NCI-H2196 treated with DMSO at 0.1 percent for 48 hours (cell line): ENCODE measurements at regions not wholly inside any gene's neighbourhood (a gene's known extent, or its start where the extent isn't known, plus 50 kb on each side); places are given as distances from the start of the nearest gene placed in this dataset.
"Not testable (repeated sequence)": the region's sequence is repeated elsewhere in the genome, so short reads cannot be mapped to it uniquely, and the experiment has no call there.

ENCODE experiments used
- DNase-seq: peaks from one replicate; lab custom pipeline; 2025; ENCODE audit not compliant: unreplicated experiment; lab: John Stamatoyannopoulos, UW

DNA sequence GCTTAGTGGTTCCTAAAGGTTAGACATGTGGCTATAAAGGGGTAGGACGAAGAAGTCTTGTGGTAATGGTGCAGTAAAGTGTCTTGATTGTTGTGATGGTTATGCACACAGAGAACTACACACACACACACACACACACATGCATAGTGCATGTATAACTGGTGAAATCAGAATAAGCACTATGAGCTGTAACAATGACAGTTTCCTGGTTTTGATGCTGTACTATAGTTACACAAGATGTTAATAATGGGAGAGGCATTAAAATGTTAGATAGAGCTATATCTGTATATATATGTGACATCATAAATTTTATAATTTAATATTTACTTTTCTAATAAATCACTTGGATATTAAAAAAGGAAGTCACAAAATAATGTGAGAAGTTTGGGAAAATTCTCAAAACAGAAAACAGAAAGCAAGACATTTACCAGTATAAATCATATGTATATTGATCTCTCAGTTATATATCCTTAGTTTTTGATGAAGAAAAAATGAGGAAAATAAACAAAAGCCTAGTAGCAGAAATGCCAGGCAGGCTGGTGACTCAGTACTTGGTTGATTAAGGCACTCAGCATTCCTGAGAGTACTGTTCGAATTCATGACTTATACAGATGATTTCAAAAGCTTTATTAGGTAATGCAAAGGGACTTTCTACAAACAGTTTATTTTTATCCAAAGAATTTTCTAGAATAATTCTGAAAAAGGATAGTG is 350.5 kb upstream of the DAB2 start:
- DNase-seq = no peak

DNA sequence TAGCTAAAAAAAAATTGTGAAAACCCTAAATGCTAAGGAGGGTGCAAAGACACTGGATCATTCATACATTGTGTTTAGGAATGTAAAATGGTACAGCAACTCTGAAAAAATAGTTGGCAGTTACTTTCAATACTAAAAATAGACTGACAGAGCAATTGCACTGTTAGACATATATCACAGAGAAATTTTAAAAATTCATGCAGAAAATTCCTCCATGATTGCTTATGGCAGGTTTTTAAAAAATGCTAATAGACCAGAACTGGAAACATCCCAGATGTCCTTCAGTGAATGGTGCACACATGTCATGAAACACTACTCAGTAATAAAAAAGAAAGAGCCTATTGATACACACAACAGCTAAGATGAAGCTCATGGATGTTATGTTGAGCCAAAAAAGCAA is 349.8 kb upstream of the DAB2 start:
- no peak for DNase-seq

DNA sequence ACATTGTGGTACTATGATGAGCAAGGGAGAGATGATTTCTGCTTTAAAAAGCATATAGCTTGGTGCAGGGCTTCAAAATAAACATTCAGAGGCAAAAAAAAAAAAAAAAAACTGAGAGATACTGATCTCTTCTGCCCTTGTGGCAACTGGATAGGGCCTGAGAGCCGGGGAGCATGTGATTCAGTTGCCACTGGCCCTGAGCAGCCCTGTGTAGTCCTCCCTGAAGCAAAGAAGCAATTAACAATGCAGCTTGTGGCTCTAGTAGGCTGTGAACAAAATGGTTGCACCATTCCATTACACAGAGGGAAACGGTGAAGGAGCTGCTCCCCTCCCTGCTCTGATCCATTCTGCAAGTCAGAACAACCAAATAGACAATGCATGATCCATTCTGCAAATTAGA is 347.5 kb upstream of the DAB2 start:
- DNase-seq = no peak

DNA sequence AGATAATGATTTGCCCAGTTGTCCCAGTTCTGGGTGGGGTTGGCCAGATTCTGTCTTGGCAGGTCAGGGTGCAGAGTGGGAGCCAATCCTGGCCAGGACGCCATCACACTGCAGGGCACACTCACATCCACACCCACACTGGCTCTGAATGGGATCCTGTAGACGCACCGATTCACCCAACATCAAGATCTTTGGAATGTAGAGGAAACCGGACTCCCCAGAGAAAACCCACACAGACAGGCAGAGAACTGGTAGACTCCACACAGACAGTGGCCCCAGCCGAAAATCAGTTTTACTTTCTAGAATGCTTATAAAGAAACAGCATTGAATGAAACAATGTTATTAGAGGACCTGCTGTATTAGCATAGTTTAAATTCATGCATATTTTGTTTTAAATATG is 343.1 kb upstream of the DAB2 start:
- DNase-seq = no peak

DNA sequence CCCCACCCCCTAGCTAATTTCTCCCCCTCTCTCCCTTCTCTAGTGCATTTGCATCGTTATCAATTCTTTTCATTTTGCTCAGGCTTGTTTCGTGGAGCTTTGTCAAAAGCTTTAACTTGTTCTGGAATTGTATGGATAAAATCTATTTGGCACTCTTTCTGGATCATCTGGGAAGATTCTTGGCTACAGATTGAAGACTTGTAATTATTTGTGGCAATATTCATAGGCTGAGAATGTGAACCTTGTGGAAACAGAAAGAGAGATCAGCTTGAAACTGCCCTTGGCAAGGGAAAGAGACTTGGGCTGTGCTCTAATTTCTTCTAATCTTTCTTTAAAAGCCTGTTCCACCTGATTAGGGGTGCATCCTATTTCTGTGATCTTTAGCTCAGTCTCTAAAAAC is 340.6 kb upstream of the DAB2 start:
- DNase-seq = no peak

DNA sequence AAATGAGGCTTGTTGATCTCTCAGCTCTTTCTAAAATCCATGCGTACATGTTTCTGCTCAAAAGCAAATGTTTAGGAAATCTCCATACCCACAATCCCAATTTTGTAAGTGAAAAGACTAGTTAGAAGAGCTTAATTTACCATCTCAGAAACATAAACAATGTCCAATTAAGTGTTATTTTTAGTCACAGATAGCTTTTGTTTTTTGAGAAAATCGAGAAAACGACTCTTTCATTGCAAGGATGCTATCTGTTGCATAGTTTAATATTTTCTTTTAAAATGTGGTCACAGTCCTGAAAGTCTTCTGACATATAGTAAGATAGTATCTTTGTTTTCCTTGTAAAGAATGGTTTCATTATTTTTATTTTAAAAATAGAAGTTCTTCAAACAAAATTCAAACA is 338.0 kb upstream of the DAB2 start:
- DNase-seq = no peak

DNA sequence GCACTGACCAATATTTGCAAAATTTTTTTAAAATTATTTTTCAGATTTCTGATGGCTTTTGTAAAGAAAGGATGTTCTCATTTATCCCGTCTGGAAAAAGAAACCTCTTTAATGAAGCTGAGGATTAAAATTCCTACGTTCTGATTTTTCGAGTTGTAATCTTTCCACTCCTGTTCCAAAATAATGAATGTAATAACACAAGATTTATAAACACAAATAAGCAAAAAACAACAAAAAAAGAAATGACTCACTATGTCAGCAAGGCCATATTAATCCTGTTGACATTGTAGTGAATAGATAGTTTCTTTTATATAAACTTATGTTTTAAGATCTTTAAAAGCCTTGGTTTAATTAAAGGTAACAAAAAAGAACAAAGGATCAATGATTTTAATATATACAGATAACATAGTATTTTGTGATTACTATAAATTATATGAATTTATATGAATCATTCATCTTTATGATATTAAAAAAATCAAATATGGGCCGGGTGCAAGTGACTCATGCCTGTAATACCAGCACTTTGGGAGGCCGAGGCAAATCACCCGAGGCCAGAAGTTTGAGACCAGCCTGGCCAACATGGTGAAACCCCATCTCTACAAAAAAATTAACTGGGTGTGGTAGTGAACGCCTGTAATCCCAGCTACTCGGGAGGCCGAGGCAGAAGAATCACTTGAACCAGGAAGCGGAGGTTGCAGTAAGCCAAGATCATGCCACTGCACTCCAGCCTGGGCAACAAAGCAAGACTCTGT is 336.6 kb upstream of the DAB2 start:
- DNase-seq = no peak

DNA sequence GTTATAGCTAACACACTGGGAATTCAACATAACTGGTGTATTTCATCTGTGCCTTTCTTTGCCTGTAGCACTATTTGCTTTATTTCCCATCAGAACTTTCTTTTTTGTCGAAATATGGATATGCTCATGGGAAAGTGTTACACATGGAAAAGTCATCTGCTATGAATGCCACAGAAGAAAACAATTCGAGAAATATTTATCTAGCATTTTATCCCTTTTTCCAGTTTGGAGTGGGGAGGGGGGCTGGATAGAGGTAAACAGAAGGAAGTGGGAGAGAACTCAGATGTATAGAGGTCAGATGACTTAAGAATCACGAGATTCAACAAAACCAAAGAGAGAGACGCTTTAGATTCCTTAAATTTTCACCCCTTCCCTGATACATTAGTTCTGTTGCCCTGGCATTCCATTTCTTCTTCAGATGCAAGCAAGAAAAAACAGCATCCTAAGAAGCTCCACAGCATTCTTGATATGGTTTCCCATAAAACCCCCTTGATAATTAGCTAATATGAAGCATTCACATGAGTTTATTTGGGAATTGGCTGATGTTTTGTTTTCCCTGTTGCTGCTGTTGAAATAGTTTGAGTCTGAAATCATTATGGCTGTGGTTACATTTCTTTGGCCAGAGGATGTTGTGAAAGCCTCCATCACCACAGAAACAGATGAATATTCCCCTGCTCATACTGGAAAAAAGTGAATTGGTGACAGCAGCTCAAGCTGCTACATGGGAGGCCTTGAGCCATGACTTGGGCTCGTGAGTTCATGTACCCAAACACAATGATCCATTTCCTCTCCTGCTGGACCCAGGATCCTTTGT is 335.8 kb upstream of the DAB2 start:
- no peak for DNase-seq

DNA sequence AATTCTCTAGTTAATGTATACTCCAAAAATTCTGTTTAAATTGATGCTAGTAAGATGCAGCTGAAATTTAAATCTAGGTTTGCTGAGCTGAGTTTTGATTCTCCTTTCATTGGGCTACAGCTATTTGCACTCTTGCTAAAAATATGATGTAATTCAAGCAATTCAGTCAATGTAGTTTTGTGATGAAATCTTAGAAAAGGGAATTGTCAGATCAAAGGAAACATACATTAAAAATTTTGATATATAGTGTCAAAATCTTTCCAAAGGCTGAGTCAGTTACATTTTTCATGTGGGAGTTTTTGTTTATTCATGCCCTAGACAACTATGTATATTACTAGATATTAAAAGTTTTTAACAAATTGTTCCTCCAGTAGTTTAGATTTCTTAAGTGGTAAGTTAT is 334.9 kb upstream of the DAB2 start:
- DNase-seq = no peak

DNA sequence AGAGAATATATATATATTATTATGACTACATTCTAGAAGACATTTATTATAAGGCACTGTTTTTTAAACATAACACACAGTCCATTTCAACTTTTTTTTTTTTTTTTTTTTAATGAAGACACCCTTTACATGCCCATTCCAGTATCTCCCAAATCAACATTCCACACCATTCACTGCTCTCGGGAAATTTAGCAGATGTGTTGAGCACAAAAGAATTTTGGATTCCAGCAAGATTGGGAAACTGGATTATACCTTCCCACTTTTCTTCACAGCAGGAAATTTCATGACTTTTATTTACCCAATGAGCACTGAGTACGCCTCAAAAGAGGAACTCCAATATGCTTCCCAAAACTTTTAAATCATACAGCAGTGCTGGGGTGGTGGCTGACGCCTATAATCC is 333.6 kb upstream of the DAB2 start:
- DNase-seq = no peak

DNA sequence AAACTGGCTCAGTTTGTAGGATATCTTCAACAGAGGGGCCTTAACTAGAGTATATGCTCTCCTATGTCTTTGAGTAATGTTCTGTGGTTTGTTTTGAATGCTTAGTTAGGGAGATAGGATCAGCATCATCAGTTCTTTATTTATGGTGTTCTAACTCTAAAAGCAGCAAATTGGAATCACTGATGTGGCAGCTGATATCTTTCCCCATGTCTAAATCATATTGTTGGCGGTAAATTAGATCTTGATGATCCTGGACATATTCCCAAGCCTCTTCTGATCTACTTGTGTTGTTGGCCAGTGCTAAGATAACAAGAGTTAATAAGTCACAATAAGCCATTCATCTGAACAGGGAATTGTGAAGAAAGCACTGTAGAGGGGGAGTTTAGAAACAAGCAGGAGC is 332.4 kb upstream of the DAB2 start:
- DNase-seq = no peak

DNA sequence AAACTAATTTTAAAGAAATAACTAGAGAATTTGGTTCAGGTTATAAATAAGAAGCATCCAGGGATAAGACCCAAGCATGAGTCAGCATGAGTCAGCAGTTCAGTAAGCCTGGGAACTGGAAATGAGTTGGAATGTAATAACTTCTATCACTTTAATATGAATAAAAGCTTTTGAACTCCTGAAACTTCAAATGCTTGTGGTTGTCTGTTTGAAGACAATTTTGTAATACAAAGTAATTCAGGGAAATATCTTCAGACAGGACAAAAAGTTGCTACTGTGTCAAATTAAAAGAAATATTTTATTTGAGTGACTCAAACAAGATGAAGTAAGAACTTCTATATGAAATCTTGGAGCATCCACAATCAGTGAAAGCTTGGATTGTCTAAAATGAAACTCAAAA is 331.2 kb upstream of the DAB2 start:
- DNase-seq = no peak

DNA sequence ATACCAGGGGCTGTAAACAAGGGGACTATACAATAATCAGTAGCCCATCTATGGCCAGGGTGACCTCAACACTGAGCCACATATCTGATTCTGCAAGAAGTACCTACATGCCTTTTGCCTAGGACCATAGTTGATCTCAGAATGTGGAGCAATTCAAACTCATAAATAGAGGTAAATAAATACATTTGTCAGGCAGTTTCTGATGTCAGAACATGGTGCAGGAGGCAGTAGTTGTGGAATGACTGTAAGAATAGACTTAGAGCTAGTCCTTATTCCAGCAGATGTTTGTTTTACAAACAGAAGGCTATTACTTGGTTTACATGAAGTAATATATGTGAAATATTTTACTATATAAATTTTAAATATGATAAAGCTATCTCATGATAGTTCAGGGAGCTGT is 330.7 kb upstream of the DAB2 start:
- no peak for DNase-seq

DNA sequence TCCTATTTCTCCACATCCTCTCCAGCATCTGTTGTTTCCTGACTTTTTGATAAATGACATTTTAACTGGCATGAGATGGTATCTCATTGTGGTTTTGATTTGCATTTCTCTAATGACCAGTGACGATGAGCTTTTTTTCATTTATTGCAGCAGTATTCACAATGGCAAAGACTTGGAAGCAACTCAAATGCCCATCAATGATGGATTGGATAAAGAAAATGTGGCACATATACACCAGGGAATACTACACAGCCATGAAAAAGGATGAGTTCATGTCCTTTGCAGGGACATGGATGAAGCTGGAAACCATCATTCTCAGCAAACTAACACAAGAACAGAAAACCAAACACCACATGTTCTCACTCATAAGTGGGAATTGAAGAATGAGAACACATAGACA is 329.0 kb upstream of the DAB2 start:
- DNase-seq = not testable (repeated sequence)

DNA sequence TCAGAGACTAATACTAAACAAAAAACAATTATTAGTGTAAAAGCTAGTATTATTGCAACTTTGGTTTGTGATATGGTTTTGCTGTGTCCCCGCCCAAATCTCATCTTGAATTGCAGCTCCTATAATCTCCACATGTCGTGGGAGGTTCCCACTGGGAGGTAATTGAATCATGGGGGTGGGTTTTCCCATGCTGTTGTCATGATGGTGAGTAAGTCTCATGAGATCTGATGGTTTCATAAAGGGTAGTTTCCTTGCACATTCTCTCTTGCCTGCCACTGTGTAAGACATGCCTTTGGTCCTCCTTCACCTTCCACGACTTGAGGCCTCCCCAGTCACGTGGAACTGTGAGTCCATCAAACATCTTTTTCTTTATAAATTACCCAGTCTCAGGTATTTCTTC is 325.9 kb upstream of the DAB2 start:
- DNase-seq = no peak

DNA sequence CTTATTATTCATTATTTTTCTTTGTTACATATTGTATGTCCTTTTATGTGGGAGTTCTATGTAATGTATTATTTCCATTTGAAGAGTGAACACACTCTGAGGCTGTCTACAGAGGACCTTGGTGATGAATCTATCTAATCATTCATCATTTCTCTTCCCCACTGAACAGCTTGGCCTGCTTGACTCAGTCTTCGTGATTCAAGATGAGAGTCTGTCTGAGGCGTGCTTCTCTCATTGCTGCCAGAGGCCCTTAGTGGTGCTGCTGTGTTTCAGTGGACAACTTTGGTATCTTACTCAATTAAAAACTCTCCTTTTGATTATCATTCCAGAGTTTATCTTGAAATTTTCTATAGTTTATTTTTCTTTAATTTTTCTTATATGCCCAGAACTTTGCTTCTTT is 318.1 kb upstream of the DAB2 start:
- no peak for DNase-seq

DNA sequence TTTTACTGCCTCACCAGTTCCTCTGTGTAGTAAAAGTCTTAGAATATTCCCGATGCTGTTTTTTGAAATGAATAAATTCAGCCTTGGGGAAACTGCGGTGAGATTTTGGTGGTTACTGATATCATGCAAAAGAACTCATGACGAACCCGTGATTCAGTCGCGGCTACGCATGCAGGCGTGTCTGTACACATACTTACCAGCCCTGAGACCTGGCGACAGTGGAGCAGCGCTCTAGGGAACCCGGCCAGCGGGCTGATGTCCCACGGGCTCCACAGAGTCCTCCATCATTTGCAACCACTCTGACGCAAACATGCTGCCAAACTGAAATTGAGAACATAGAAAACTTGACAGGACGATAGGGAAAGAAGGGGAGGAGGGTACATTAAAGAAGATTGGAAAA is 315.6 kb upstream of the DAB2 start:
- DNase-seq = no peak

DNA sequence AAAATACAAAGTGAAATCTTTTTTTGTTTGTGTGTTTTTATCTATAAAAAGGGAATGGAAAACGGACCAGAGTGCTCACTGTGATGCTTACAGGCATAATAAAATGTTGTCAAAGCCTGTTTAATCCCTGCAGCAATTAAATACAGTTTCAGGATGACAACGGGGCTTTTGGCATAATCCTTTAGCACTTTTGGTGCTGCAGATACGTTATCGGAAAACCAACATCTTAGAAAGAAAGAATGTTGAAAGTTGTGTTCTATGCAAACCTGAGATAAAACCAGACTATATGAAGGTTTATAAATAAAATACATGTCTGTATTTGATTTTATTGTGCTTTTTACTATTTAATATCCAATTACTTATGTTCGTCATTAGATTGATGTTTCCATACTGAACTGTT is 307.4 kb upstream of the DAB2 start:
- DNase-seq = no peak

DNA sequence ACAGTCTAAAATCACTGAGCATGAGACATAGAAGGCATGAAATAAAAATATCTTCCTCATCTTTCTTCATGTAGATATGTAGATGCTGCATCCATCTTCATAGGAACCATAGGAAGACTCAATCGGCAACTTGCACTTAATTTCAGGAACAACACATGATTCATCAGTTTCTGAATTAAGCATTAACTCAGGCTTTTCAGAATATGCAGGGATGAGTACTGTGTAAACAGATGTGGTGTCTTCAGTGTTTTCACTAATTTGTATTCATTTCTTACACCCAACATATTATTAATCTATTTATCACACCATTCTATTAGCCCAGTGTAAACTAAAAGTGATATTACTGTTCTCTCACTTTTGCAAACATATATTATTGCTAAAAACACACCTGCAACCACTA is 305.9 kb upstream of the DAB2 start:
- no peak for DNase-seq

DNA sequence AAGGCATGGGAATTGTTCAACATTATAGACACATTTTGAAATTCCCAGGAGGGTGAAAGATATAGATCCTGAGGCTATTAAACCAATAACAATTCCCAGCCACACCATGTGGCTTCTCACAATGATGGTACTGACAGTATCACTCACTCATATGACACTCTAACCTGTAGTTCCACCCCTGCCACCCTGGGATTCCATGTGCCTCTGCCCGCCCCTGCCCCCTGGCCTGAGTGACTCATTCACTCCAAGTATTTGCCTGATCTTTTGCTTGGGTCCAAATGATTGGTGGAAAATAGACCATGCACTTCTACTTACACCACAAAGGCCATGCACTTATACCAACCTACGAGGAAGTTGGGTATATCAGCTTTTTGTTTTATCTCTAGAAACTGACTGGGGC is 305.2 kb upstream of the DAB2 start:
- no peak for DNase-seq

DNA sequence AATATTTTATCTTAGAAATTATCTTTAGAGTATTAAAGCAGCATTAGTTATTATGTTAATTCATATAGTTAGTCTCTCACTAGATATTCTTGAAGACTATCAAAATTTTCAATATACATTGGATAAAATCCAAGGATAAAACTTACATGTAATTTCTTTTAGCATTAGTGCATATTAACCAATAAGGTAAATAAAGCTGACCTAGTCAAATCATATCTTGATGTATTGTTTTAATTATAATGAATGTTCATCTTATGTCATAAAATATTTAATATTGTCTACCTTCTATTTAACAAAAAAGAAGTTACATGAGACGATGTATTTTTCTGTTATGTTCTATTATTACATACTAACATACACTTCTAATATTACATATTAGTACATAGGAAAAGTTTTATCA is 301.7 kb upstream of the DAB2 start:
- no peak for DNase-seq

DNA sequence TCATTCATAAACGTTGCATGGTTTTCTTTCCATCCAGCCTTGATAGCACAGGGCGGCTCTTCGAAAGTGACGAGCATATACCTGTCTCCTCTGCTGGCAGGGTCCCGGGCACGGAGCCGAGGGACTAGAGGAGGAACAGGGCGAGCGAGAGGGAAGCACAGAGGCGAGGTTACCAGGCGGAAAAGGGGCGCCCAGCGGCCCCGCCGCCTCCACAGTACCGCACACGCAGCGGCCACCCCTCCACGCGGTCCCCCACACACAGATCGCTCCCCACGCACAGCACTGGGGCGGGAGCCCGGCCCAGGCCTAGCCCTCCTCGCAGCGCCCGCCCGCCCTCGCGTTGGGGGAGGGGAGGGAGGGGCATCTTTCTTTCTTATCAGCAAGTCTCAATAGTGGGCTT is 296.6 kb upstream of the DAB2 start:
- no peak for DNase-seq
